HEK293 (cell line): ENCODE measurements at regions not wholly inside any gene's neighbourhood (a gene's known extent, or its start where the extent isn't known, plus 50 kb on each side); places are given as distances from the start of the nearest gene placed in this dataset.

ENCODE experiments used
- YY1 ChIP-seq: fragments of 450-650 bp; formaldehyde crosslinking; IDR thresholded peaks from 2 replicates; pipeline ENCODE4 v1.5.1; 2018; ENCODE audit warnings: missing biosample characterization, missing genetic modification characterization
- YY2 ChIP-seq: fragments of 450-650 bp; formaldehyde crosslinking; IDR thresholded peaks from 2 replicates; pipeline ENCODE4 v1.5.1; 2016; ENCODE audit warnings: missing biosample characterization, missing genetic modification characterization

DNA sequence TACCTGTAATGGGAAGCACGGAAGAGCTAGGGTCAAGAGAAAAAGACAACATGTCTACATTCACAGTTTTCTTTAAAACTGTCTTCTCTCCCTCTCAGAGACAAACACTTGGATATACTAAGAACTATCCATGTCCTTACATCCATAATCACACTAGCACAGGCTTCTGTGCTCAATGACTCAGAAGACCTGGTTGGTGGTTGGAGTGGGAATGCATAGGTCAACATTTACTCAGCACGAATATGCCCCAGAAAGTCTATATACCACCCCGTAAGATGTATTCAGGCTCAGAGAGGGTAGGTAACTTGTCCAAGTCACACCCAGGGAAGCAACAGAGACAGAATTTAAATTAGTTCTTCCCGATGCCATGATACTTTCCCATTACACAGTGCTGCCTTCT, 891.1 kb downstream of the TUSC7 start:
- TF ChIP-seq YY2 (tag by site-specific recombination) (no peak), YY1 (no peak)
